ENCODE measurements at regions not wholly inside any gene's neighbourhood (a gene's known extent, or its start where the extent isn't known, plus 50 kb on each side); places are given as distances from the start of the nearest gene placed in this dataset.

- Histone ChIP-seq H3K27me3 (ENCODE audit: control insufficient read depth, insufficient read depth, low read length) (no peaks in the 10 kb centered on the region), H2AFZ (ENCODE audit: low read length) (no peak overlapping the region), H3K4me2 (ENCODE audit: extremely low read depth, insufficient read depth, low read length) (no peak overlapping the region), H3K79me2 (ENCODE audit: control insufficient read depth, insufficient read depth, low read length) (no peaks in the 10 kb centered on the region), H3K9ac (ENCODE audit: insufficient read depth, low read length) (no peak overlapping the region), H4K20me1 (ENCODE audit: control insufficient read depth, extremely low read depth, insufficient read depth, low read length) (no peaks in the 10 kb centered on the region), H3K9me3 (ENCODE audit: control insufficient read depth, insufficient read depth, low read depth, low read length) (no peaks in the 10 kb centered on the region), H3K4me3 (replicated peaks in 1 of 4; ENCODE audit: control extremely low read depth in 1 of 4, insufficient read depth in 1 of 4, low read depth in 3 of 4, low read length in 4 of 4) (no peak overlapping the region), H3K36me3 (ENCODE audit: control insufficient read depth, insufficient read depth, low read length) (no peaks in the 10 kb centered on the region), H3K4me1 (ENCODE audit: control insufficient read depth, extremely low read depth, insufficient read depth, low read length) (no peaks in the 10 kb centered on the region), H3K27ac (ENCODE audit: insufficient read depth, low read length) (no peak overlapping the region)
- DNase-seq (ENCODE audit: low read depth in 2 of 2), result no peak
- TF ChIP-seq EZH2 (IDR thresholded peaks at IDR 0.05; ENCODE audit: low read length, missing control alignments), result no peak
- no peak for TF ChIP-seq CTCF (conservative IDR thresholded peaks at IDR 0.05 in 1 of 2, IDR thresholded peaks at IDR 0.05 in 1 of 2; ENCODE audit: low read depth in 1 of 2, low read length in 2 of 2)
Measured at GRCh38 chr15:85979929-85980328, 99.7 kb upstream of the AGBL1 start.

- TF ChIP-seq CTCF (conservative IDR thresholded peaks at IDR 0.05 in 1 of 2, IDR thresholded peaks at IDR 0.05 in 1 of 2; ENCODE audit: low read depth in 1 of 2, low read length in 2 of 2) (no peak), EZH2 (IDR thresholded peaks at IDR 0.05; ENCODE audit: low read length, missing control alignments) (no peak)
- Histone ChIP-seq H3K4me1 (ENCODE audit: control insufficient read depth, extremely low read depth, insufficient read depth, low read length) (no peaks in the 10 kb centered on the region), H2AFZ (ENCODE audit: low read length) (no peak overlapping the region), H3K4me3 (replicated peaks in 1 of 4; ENCODE audit: control extremely low read depth in 1 of 4, insufficient read depth in 1 of 4, low read depth in 3 of 4, low read length in 4 of 4) (no peak overlapping the region), H4K20me1 (ENCODE audit: control insufficient read depth, extremely low read depth, insufficient read depth, low read length) (no peaks in the 10 kb centered on the region), H3K36me3 (ENCODE audit: control insufficient read depth, insufficient read depth, low read length) (no peaks in the 10 kb centered on the region), H3K79me2 (ENCODE audit: control insufficient read depth, insufficient read depth, low read length) (no peaks in the 10 kb centered on the region), H3K9ac (ENCODE audit: insufficient read depth, low read length) (no peak overlapping the region), H3K27ac (ENCODE audit: insufficient read depth, low read length) (no peak overlapping the region), H3K4me2 (ENCODE audit: extremely low read depth, insufficient read depth, low read length) (no peak overlapping the region), H3K9me3 (ENCODE audit: control insufficient read depth, insufficient read depth, low read depth, low read length) (no peaks in the 10 kb centered on the region), H3K27me3 (ENCODE audit: control insufficient read depth, insufficient read depth, low read length) (no peaks in the 10 kb centered on the region)
- no peak for DNase-seq (ENCODE audit: low read depth in 2 of 2)
Measured at GRCh38 chr15:85980946-85981345, 98.7 kb upstream of the AGBL1 start.

GRCh38 chr15:85984241-85984640 lies 95.4 kb upstream of the AGBL1 start:
- no peaks in the 10 kb centered on the region for H3K36me3 ChIP-seq (ENCODE audit: control insufficient read depth, insufficient read depth, low read length)
- H3K9me3 ChIP-seq (ENCODE audit: control insufficient read depth, insufficient read depth, low read depth, low read length), result no peaks in the 10 kb centered on the region
- no peak overlapping the region for H3K4me3 ChIP-seq (replicated peaks in 1 of 4; ENCODE audit: control extremely low read depth in 1 of 4, insufficient read depth in 1 of 4, low read depth in 3 of 4, low read length in 4 of 4)
- H3K9ac ChIP-seq (ENCODE audit: insufficient read depth, low read length), result no peak overlapping the region
- H3K27me3 ChIP-seq (ENCODE audit: control insufficient read depth, insufficient read depth, low read length), result no peaks in the 10 kb centered on the region
- TF ChIP-seq CTCF (conservative IDR thresholded peaks at IDR 0.05 in 1 of 2, IDR thresholded peaks at IDR 0.05 in 1 of 2; ENCODE audit: low read depth in 1 of 2, low read length in 2 of 2), result no peak
- no peak for TF ChIP-seq EZH2 (IDR thresholded peaks at IDR 0.05; ENCODE audit: low read length, missing control alignments)
- H4K20me1 ChIP-seq (ENCODE audit: control insufficient read depth, extremely low read depth, insufficient read depth, low read length), result no peaks in the 10 kb centered on the region
- no peak for DNase-seq (ENCODE audit: low read depth in 2 of 2)
- H2AFZ ChIP-seq (ENCODE audit: low read length), result no peak overlapping the region
- no peaks in the 10 kb centered on the region for H3K79me2 ChIP-seq (ENCODE audit: control insufficient read depth, insufficient read depth, low read length)
- no peaks in the 10 kb centered on the region for H3K4me1 ChIP-seq (ENCODE audit: control insufficient read depth, extremely low read depth, insufficient read depth, low read length)
- no peak overlapping the region for H3K4me2 ChIP-seq (ENCODE audit: extremely low read depth, insufficient read depth, low read length)
- no peak overlapping the region for H3K27ac ChIP-seq (ENCODE audit: insufficient read depth, low read length)
